Testis (tissue), 2 donors: ENCODE measurements at regions not wholly inside any gene's neighbourhood (a gene's known extent, or its start where the extent isn't known, plus 50 kb on each side); places are given as distances from the start of the nearest gene placed in this dataset.

Experiments
- DNase-seq: peaks from one replicate; pipeline ENCODE4 v3.0.0-alpha.2; 2019
- H3K27ac ChIP-seq, 2 donors: fragments of 200-600 bp; sonication (generic); one replicate each; pipeline ENCODE4 v1.5.1; 2019
- H3K27me3 ChIP-seq: fragments of 200-600 bp; sonication (generic); one replicate; pipeline ENCODE4 v1.5.1; 2019
- H3K36me3 ChIP-seq: fragments of 200-600 bp; sonication (generic); one replicate; pipeline ENCODE4 v1.5.1; 2017; ENCODE audit warnings: low read depth; ENCODE audit errors: missing control alignments
- H3K4me1 ChIP-seq: fragments of 200-600 bp; sonication (generic); one replicate; pipeline ENCODE4 v1.5.1; 2019
- H3K4me3 ChIP-seq, 2 donors: fragments of 200-600 bp; sonication (generic); one replicate each; pipeline ENCODE4 v1.5.1; 2017 to 2019
- H3K9me3 ChIP-seq: fragments of 200-600 bp; sonication (generic); one replicate; pipeline ENCODE4 v1.5.1; 2017
- CTCF ChIP-seq, 3 experiments: fragments of 450-650 bp in 2 of 3; fragments of 200-600 bp in 1 of 3; sonication (generic) in 1 of 3; IDR thresholded peaks; one replicate each; pipeline ENCODE4 v1.5.1; 2016 to 2019; ENCODE audit warnings: antibody characterized with exemption in 3 of 3, mild to moderate bottlenecking in 2 of 3, moderate library complexity in 1 of 3
- POLR2A ChIP-seq: fragments of 450-650 bp; IDR thresholded peaks from one replicate; pipeline ENCODE4 v1.6.1; 2017; ENCODE audit warnings: antibody characterized with exemption, mild to moderate bottlenecking, moderate library complexity
- WGBS, 2 donors: methylation state at CpG; one replicate each; pipeline ENCODE4 v1.1.5; 2018; 5-methylcytosine and 5-hydroxymethylcytosine counted together
- intact Hi-C: fragments of 100-400 bp; cut with DNase I; formaldehyde crosslinking; loops from one replicate; pipeline ENCODE4 v1.15.1; 2023; ENCODE audit warnings: low total_unique reads

GRCh38 chr2:194495046-194495445 is 1162.0 kb upstream of the SLC39A10 start:
- no peak for DNase-seq
- no peaks in the 10 kb centered on the region for H3K36me3 ChIP-seq
- no peak for TF ChIP-seq POLR2A
- TF ChIP-seq CTCF (IDR thresholded peaks at IDR 0.05): no peak
- no peaks in the 10 kb centered on the region for H3K4me1 ChIP-seq
- no peaks in the 10 kb centered on the region for H3K9me3 ChIP-seq
- intact Hi-C loops: no loop called here
- H3K27ac ChIP-seq: no peak overlapping the region
- no peaks in the 10 kb centered on the region for H3K27me3 ChIP-seq
- no peak overlapping the region for H3K4me3 ChIP-seq

GRCh38 chr2:194494401-194494800 is 1162.6 kb upstream of the SLC39A10 start:
- Histone ChIP-seq H3K36me3 (no peaks in the 10 kb centered on the region), H3K4me3 (no peak overlapping the region), H3K27ac (no peak overlapping the region), H3K9me3 (no peaks in the 10 kb centered on the region), H3K27me3 (no peaks in the 10 kb centered on the region), H3K4me1 (no peaks in the 10 kb centered on the region)
- intact Hi-C loops: no loop called here
- DNase-seq: no peak
- TF ChIP-seq POLR2A: no peak
- no peak for TF ChIP-seq CTCF (IDR thresholded peaks at IDR 0.05)

GRCh38 chr2:194491409-194492115 is 1165.5 kb upstream of the SLC39A10 start:
- H3K4me3 ChIP-seq: no peak overlapping the region
- no peaks in the 10 kb centered on the region for H3K9me3 ChIP-seq
- H3K36me3 ChIP-seq: no peaks in the 10 kb centered on the region
- intact Hi-C loops: no loop called here
- no peak overlapping the region for H3K27ac ChIP-seq
- DNase-seq: no peak
- H3K27me3 ChIP-seq: no peaks in the 10 kb centered on the region
- WGBS, 2 donors: 68 to 70% methylated on average over 2 of the region's 2 CpGs
- TF ChIP-seq CTCF (IDR thresholded peaks at IDR 0.05) (no peak), POLR2A (no peak)
- no peaks in the 10 kb centered on the region for H3K4me1 ChIP-seq

GRCh38 chr2:194486326-194486725 is 1170.7 kb upstream of the SLC39A10 start:
- Histone ChIP-seq H3K9me3 (no peaks in the 10 kb centered on the region), H3K27me3 (no peaks in the 10 kb centered on the region), H3K4me3 (no peak overlapping the region), H3K4me1 (no peaks in the 10 kb centered on the region), H3K36me3 (no peaks in the 10 kb centered on the region), H3K27ac (no peak overlapping the region)
- DNase-seq: no peak
- TF ChIP-seq CTCF (IDR thresholded peaks at IDR 0.05) (no peak), POLR2A (no peak)
- intact Hi-C loops: no loop called here
- WGBS, 2 donors: 78 to 85% methylated on average over 4 of the region's 4 CpGs

- H3K36me3 ChIP-seq: no peaks in the 10 kb centered on the region
- no peaks in the 10 kb centered on the region for H3K9me3 ChIP-seq
- H3K27ac ChIP-seq: no peak overlapping the region
- intact Hi-C loops: no loop called here
- DNase-seq: no peak
- WGBS, 2 donors: 62 to 75% methylated on average over 1 of the region's 1 CpG
- H3K4me1 ChIP-seq: no peaks in the 10 kb centered on the region
- H3K4me3 ChIP-seq: no peak overlapping the region
- TF ChIP-seq CTCF (IDR thresholded peaks at IDR 0.05): no peak
- TF ChIP-seq POLR2A: no peak
- no peaks in the 10 kb centered on the region for H3K27me3 ChIP-seq
Observed at GRCh38 chr2:194483041-194483440, 1174.0 kb upstream of the SLC39A10 start.
